Activated CD4-positive, alpha-beta T cell treated with anti-CD3 and anti-CD28 coated beads for 24 hours (primary cell): ENCODE measurements at regions not wholly inside any gene's neighbourhood (a gene's known extent, or its start where the extent isn't known, plus 50 kb on each side); places are given as distances from the start of the nearest gene placed in this dataset.
"Not testable (repeated sequence)": the region's sequence is repeated elsewhere in the genome, so short reads cannot be mapped to it uniquely, and the experiment has no call there.

Experiments used
- DNase-seq, 2 donors: peaks; one replicate each; pipeline ENCODE4 v3.0.0-alpha.2; 2020; ENCODE audit warnings: low read depth in 2 of 2

DNA sequence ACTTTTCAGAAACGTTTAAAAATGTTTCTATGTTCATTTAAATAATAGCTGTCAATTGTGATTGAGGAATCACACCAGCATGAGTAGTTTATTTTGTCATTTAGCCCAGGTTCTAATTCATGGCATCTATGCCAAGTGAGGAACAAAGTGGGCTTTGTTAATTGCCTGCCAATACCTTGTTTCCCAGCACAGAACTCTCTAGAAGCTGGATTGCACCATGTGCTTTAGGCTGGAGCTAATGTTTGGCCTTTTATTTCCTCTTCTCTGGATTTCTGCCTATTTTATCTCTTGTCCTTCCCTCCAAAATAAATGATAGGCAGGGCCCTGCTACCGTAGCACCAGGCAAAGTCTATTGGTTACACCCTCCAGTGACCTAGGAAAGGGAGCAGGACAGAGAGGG lies 109.9 kb upstream of the ITGB1 start:
- no peak for DNase-seq

DNA sequence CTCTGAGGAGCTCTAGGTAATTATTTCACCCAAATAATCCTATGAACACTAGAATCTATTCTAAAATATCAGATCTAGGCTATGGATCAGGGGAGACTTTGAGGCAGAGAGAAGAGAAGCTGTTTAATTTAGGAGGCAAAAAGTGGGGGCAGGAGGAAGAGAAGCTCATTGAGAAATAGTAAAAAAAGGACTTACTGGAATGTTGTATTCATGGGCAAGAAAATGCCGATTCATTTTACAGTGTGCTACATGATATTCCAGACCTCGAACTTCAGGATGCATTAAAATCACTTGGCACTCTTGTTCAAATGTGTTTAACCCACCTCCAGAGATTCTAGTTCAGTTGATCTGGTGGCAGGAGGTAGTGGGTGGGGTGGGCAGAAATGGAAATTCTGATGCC lies 109.5 kb upstream of the ITGB1 start:
- no peak for DNase-seq

DNA sequence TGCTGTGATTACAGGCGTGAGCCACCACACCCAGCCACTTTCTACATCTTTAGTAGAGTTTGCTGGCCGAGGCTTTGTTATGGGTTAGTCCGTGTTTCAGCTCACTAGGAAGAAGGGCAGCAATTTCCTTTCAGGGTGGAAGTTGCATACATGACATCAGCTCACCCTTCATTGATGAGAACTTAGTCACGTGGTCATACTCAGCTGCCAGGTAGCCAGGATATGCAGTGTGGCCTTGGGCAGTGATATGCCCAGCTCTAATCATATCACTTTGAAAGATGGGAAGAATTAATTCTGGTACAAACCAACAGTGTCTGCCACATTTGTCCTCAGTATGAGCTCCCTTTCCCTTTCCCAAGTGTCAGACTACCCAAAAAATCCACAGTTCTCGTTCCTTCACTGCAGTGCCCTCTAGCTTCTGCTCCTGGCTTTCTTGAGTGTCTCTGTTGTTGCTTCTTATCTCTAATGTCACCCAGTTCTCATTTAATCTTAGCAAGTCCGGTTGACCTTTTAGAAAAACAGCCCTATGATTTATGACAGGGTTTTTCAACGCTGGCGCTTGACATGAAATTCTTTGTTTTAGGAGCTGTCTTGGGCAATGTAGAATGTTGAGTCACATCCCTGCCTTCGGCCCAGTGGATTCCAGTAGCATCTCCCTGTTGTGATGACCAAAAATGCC lies 108.7 kb upstream of the ITGB1 start:
- DNase-seq = no peak

DNA sequence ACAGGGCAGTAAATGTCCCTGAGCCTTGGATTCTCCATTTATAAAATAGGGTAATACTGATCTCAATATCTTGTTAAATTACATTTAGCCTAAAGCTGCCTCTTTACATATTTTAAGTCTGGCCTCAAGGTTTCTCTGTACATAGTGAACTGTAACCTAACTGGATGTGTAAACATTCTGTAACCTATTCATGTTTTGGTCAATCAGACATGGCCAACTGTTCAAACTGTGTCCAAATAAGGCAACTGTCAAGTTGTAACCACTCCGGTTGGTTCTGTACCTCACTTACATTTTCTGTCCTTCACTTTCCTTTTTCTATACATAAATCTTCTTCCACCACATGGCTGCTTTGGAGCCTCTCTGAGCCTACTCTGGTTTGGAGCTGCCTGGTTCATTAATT lies 107.1 kb upstream of the ITGB1 start:
- no peak for DNase-seq

DNA sequence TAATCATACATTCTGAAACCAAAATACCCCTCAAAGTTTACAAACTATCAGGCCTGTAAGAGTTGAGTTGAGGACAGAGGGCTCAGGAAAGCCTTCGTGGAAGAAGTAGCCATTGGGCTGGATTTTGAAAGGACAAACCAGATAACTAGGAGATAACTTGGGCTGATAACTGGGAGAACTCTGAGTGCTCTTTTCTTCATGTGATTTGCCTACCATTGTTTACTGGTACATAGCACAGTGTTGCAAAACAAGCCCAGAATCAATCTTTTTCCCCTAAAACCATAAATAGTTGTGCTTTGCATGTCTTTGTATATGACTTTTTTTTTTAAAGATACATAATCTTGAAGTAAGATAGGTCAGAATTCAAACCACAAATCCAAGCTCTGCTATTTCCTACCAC lies 106.7 kb upstream of the ITGB1 start:
- no peak for DNase-seq

DNA sequence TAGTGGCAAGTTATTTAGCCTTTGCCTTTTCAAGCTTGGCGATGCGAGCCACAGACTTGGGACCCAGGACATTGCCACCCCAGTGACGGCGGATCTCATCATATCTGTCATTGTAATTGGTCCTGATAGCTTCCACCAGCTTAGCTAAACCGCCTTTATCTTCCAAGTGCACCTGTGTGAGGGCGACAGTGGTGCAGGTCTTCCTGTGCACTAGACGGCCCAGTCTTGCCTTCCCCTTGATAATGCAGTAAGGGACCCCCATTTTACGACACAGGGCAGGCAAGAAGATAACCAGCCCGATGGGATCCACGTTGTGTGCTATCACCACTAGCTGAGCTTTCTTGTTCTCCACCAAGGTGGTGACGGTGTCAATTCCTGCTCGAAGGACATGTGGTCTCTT lies 99.6 kb upstream of the ITGB1 start:
- DNase-seq = no peak

DNA sequence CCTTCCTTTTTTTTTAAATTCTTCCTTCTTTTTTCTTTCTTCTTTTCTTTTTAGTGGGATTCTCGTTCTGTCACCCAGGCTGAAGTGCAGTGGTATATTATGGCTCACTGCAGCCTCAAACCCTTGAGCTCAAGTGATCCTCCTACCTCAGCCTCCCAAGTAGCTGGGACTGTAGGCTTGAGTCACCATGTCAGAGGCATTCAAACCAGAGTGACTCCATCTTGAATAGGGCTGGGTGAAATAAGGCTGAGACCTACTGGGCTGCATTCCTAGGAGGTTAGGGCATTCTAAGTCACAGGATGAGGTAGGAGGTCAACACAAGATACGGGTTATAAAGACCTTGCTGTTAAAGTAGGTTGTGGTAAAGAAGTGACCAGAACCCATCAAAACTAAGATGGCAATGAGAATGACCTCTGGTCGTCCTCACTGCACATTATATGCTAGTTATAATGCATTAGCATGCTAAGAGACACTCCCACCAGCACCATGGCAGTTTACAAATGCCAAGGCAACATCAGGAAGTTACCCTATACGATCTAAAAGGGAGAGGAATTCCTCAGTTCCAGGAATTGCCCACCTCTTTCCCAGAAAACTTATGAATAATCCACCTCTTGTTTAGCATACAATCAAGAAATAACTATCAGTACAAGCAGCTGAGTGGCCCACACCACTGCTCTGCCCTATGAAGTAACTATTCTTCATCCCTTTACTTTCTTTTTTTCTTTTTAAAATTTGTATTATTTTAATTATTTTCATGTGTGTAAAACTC lies 99.0 kb upstream of the ITGB1 start:
- DNase-seq = no peak

DNA sequence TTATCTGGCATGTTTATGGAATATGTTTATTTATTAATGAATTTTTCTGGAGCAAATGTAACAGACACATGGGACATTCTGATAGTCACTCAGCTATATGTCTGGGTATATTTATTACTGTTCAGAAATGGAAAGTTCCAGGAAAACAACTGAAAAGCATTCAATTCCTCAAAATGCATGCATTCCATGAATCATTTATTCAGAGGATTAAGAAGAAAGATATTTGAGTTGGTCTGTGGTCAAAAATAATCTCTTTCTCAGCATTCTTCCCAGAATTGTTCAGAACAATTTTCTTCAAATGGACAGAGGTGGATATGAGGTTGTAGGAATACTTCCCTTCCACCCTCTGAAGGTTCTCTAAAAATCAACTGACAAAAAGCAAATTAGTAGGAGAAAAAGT lies 97.6 kb upstream of the ITGB1 start:
- DNase-seq = no peak

DNA sequence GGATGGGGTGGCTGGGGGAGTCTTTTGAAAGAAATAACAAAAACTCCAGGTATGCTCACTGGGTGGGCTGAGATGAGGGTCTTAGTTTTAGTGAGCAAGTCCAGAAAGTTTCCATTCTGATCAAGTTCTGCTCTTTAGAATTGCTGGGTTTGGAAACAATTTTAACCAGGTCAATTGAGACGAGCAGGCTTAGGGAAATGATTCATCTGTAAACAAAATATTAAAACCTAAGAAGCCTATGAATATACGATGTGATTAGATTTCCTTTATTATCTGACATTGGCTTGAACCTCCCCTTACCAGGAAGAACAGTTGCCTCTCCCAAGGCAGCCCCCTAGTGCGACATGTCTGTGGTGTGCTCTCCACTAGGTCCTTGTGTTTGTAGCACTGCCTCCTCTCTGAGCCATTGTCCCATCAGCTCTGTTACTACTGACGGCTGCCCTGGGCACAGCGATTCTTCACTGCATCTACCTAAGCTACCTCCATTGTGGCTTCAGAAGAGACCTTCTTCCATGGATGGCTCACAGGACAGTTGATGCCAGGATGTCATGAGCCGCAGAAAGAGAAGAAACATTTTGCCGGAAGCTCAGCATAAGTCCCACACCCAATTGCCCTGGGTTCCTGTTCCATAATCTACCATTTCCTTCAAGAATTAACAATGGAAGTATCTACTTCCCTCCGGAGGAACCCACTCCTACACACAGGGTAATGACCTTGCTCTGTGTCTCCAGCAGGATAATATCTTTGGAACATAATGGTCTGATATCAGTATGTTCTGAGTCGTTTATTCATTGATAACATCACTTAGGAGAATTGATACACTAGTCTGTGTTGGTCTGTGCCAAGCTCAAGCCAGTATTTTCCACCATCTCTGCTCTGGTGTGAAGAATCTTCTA lies 95.1 kb upstream of the ITGB1 start:
- DNase-seq = no peak

DNA sequence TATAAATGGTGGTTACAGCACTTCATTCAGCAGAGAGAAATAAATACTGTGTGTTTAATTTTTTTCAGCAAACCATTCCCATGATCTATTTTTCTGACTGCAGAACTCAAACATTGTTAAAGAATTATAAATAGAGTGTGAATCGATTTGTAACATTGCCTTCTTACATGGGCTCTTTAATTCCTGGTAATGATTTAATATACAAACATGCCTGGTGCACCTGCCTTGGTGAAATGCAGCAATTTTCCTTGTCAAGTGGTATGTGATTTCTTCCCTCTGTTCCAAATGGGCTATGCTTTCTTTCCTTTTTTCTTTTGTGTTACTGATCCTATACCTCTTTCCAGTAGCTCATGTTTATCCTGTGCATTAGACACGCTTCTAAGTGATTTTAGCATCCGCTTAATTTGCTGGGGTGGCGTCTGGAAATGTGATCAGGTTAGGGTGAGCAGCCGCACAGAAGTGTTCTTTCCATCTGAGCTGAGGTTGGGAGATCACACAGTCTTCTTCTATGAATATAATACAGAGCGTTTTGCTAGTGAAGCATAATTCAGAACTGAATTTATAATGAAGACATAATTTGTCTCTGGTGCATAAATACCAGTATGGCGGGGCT lies 94.3 kb upstream of the ITGB1 start:
- no peak for DNase-seq

DNA sequence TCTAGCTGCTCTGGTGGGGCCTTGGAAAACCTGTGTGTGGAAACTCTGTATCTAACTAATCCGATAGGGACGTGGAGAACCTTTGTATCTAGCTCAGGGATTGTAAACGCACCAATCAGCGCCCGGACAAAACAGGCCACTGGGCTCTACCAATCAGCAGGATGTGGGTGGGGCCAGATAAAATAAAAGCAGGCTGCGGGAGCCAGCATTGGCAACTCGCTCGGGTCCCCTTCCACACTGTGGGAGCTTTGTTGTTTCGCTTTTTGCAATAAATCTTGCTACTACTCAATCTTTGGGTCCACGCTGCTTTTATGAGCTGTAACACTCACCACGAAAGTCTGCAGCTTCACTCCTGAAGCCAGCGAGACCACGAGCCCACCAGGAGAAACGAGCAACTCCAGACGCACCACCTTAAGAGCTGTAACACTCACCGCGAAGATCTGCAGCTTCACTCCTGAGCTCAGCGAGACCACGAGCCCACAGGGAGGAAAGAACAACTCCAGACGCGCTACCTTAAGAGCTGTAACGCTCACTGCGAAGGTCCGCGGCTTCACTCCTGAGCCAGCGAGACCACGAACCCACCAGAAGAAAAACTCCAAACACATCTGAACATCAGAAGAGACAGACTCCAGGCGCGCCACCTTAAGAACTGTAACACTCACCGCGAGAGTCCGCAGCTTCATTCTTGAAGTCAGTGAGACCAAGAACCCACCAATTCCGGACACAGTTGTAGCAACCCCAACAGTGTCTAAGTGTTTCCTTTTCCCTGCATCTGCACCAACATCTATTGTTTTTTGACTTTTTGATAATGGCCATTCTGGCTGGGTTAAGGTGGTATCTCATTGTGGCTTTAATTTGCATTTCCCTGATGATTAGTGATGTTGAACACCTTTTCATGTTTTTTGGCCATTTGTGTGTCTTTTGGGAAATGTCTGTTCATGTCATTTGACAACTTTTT lies 92.2 kb upstream of the ITGB1 start:
- not testable (repeated sequence) for DNase-seq

DNA sequence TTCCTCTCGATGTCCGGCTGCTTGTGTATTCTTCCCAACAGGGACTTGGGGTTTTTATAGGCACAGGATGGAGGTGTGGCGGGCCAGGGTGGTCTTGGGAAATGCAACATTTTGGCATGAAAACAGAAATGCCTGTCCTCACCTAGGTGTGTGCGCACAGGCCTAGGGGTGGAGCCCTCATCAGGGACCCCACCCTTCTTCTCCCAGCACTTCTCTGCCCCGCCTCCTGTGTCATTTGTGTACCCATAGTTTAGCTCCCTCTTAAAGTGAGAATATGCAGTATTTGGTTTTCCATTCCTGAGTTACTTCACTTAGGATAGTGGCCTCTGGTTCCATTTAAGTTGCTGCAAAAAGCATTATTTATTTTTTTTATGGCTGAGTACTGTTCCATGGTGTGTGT lies 90.2 kb upstream of the ITGB1 start:
- DNase-seq = no peak

DNA sequence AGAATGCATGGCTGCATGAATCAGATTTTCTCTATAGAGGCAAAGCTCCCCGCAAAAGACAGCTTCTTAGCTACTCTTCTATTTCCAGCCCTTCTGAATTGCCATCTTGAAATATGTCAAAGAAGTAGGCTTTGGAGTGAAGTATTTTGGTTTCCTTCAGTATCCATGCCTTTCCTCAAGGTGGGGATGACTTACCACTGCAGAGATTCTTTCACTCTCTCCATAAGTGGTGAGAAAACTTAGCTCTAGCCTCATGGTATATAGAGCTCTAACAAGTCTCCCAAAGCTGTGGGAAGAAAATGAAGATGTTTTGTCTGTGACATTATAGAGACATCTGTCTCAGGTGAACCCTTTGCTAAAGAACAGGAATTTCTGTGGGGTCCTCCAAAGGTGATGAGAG lies 89.6 kb upstream of the ITGB1 start:
- DNase-seq = no peak

DNA sequence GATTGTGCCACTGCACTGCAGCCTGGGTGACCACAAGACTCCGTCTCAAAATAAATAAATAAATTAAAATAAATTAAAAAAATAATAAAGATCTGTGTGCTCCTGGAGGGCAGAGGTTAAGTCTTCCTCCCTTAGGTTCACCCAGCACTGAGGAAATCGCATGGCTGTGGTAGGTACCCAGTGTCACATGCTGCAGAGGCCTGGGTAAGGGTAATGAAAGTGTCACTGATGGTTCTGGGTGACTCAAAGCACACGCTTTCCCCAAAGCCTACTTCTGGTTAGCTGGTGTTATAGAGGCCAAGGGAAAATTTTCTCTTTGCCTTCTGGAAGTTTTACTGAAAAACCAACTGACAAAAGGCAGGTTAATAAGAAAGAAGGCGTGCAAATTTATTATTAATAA lies 88.8 kb upstream of the ITGB1 start:
- no peak for DNase-seq

DNA sequence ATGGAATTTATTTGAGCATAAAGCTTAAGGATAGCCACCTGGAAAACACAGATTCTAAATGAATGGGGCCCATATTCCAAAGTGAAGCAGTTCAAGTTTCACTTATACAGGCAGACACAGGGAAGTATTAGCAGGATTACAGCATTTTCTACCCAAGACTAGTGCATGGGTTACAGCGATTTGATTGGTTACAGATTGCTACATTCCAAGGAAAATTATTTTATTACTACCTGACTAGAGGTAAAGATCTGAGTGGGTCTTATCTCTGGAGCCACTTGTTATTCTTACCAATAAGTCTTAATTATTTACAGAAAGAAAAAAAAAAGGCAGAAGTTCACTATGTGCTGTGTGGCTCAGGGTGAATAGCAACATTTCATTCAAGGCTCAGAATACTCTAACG lies 87.4 kb upstream of the ITGB1 start:
- DNase-seq = no peak

DNA sequence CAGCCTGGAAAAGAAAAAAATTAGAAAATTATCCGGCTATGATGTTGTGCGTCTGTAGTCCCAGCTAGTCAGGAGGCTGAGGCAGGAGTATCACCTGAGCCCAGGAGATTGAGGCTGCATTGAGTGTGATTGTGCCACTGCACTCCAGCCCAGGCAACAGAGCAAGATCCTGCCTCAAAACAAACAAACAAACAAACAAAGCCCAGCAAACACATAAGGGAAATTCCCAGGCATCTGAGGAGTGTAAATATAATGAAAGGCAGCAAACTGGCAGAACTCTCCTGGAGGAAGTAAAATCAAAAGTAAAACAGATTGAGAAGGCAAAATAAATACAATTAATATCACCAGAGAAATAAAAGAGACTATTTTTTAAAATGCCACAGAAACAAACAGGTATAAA lies 84.5 kb upstream of the ITGB1 start:
- no peak for DNase-seq

DNA sequence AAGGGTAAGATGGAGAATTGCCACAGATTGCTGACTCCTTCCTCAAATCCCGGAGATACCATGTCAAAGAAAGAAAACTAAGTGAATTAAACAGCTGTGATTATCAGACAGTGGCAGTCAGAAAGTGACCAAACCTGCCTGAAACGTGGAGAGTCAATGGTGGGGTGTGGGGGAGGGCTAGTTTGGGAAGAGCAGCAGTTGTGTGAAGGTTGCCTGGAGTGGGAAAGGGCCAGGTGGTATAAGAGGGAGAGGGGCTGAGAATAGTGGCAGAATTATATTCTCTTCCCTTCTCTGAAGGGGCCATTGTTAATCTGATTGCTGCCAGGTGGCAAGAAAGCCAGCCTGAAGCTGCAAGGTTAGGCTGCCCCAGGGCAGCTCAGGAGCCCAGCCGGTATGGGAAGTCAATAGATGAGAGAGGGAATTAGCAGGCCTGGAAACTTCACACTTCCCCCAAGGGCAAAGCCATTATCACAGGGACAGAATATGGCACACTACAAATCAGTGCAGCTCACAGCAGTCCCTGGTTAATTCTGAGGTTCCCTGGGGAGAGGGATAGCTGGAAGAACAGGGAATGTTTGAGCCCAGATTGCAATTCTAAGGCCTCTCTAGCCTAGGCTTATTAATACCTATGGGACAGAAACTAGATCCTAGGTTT lies 83.9 kb upstream of the ITGB1 start:
- DNase-seq = no peak

DNA sequence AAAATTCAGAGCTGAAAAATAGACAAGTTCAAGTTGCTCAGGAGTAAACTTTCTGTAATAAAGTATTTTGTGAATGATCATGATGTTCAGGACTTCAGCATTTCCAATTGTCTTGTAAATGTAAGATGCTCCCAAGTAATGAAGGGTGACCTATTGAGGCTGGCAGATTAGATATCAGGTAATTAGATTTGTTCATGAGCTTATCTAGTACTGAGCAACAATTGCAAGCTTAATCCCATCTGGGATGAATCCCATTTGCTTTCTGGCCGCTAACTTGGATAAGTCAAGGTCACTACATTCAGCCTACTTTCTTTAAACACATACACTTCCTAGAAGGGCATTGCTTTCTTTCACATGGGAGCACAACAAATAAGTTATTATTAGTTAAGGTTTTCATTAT lies 82.4 kb upstream of the ITGB1 start:
- no peak for DNase-seq

DNA sequence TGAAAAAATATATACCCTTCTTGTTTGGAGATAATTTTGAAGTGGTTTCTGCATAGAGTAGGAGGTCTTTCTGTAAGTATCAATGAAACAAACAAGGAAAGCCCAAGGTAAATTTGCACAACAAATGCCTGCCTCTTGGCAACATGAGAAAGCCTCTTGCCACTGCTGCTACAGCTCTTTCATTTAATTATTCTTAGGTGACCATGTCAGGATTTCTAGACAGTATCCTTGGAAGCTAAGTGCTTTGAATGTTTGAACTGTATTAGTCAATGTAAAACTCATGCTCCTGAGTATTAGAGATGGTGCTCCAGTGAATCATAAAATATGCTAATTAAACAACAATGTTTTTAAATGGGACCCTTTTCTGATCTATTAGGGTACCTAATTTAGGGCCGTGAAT lies 81.2 kb upstream of the ITGB1 start:
- DNase-seq = no peak

DNA sequence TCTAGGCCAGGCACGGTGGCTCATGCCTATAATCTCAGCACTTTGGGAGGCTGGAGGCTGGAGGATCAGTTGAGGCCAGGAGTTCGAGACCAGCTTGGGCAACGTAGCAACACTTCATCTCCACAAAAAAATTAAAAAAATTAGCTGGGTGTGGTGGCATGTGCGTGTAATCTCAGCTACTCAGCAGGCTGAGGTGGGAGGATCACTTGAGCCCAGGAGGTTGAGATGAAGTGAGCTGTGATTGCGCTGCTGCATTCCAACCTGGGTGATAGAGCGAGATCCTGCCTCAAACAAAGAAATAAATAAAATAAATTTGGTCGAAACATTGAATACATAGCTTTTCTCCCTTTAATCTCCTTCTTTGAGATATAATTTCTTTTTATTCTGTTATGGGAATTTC lies 80.6 kb upstream of the ITGB1 start:
- no peak for DNase-seq

DNA sequence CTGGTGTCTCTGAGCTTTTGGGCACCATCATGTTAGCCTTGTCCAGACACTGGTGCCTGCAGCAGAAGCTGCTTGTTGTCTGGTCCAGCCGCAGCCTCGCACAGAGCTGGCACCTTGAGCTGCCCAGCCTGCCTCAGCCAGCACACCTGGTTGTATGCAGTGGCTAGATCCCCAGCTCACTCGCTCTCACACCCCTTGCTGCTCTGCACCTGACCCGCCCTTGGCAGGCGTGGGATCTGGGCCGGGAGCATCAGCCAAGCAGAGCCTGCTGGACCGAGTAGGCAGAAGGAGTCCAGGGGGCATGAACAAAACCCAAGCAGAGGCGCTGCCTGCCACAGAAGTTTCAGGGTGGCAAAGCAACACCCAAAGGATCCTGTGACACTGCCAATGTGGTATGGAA lies 79.7 kb upstream of the ITGB1 start:
- no peak for DNase-seq
